ENCODE measurements at regions not wholly inside any gene's neighbourhood (a gene's known extent, or its start where the extent isn't known, plus 50 kb on each side); places are given as distances from the start of the nearest gene placed in this dataset.

DNA sequence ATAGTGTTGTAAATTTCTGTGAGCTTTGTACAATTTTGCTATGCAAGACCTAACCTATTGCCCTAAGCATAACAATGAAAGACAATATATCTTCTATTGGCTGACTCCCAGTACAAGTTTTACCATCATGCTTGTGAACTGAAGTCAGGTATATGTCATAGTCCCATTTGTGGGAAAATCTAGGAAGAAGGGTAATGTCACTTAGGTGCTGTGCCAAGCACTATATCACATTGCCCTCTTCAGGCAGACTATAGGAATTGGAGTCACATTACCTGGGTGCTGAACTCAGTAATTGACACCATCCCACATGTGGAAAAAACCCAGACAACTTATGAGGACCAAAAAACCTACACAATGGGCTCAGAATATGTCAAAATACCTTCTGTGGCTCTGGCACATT is 907.4 kb upstream of the AMELY start:
- no peak for TF ChIP-seq POLR2A (IDR thresholded peaks at IDR 0.05)
- TF ChIP-seq CTCF (IDR thresholded peaks at IDR 0.05): no peak
- no peak overlapping the region for H3K4me3 ChIP-seq (ENCODE audit: low read depth, poor library complexity, severe bottlenecking)
- no peak for DNase-seq (ENCODE audit: low spot score in 2 of 2)
- intact Hi-C loops (cut with DNase I; ENCODE audit: low total_unique reads): no loop called here

- 92% methylated on average over 1 of the region's 1 CpG; no CpG with 5 or more reads in 1 of the 2 donors for WGBS, 2 donors
Measured at GRCh38 chrY:7816567-7816966, 905.0 kb upstream of the AMELY start.

GRCh38 chrY:7815921-7816320 is 904.4 kb upstream of the AMELY start:
- TF ChIP-seq CTCF (IDR thresholded peaks at IDR 0.05) (no peak), POLR2A (IDR thresholded peaks at IDR 0.05) (no peak)
- no peak overlapping the region for H3K4me3 ChIP-seq (ENCODE audit: low read depth, poor library complexity, severe bottlenecking)
- intact Hi-C loops (cut with DNase I; ENCODE audit: low total_unique reads): no loop called here
- no peak for DNase-seq (ENCODE audit: low spot score in 2 of 2)

More at GRCh38 chrY:7816567-7816966, 905.0 kb upstream of the AMELY start:
- TF ChIP-seq POLR2A (IDR thresholded peaks at IDR 0.05): no peak
- TF ChIP-seq CTCF (IDR thresholded peaks at IDR 0.05): no peak
- H3K4me3 ChIP-seq (ENCODE audit: low read depth, poor library complexity, severe bottlenecking): no peak overlapping the region
- intact Hi-C loops (cut with DNase I; ENCODE audit: low total_unique reads): no loop called here
- no peak for DNase-seq (ENCODE audit: low spot score in 2 of 2)

DNA sequence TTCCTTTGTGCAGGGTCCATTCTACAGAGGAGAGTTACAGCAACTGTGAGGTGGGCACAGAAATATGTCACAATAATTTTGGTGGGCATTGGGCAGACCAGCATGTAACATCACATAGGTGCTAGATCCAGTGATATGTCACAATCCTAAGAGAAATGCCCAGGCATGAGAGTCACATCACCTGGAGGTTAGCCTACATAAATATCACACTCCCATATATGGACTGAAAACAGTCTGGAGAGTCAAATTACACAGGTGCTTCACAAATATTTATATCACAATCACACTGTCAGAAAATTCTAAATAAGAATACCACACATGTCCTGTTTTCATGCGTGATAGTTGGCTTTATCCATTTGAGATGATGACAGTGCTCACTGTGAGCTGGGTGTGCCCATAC is 903.7 kb upstream of the AMELY start:
- no peak for DNase-seq (ENCODE audit: low spot score in 2 of 2)
- intact Hi-C loops (cut with DNase I; ENCODE audit: low total_unique reads): no loop called here
- WGBS, 2 donors: 93% methylated on average over 1 of the region's 1 CpG; no CpG with 5 or more reads in 1 of the 2 donors
- TF ChIP-seq POLR2A (IDR thresholded peaks at IDR 0.05) (no peak), CTCF (IDR thresholded peaks at IDR 0.05) (no peak)
- H3K4me3 ChIP-seq (ENCODE audit: low read depth, poor library complexity, severe bottlenecking): no peak overlapping the region

GRCh38 chrY:7814361-7814760 is 902.8 kb upstream of the AMELY start:
- H3K4me3 ChIP-seq (ENCODE audit: low read depth, poor library complexity, severe bottlenecking): no peak overlapping the region
- no peak for DNase-seq (ENCODE audit: low spot score in 2 of 2)
- TF ChIP-seq POLR2A (IDR thresholded peaks at IDR 0.05) (no peak), CTCF (IDR thresholded peaks at IDR 0.05) (no peak)
- intact Hi-C loops (cut with DNase I; ENCODE audit: low total_unique reads): no loop called here

GRCh38 chrY:7810359-7810758 is 898.8 kb upstream of the AMELY start:
- intact Hi-C loops (cut with DNase I; ENCODE audit: low total_unique reads): no loop called here
- whole genome bisulfite sequencing, 2 donors: 48% methylated on average over 1 of the region's 1 CpG; no CpG with 5 or more reads in 1 of the 2 donors
- DNase-seq (ENCODE audit: low spot score in 2 of 2): no peak
- TF ChIP-seq POLR2A (IDR thresholded peaks at IDR 0.05): no peak
- TF ChIP-seq CTCF (IDR thresholded peaks at IDR 0.05): no peak
- no peak overlapping the region for H3K4me3 ChIP-seq (ENCODE audit: low read depth, poor library complexity, severe bottlenecking)

Measured in lower leg skin (tissue), 4 donors.